Gastrocnemius medialis (tissue), 4 donors: ENCODE measurements at regions not wholly inside any gene's neighbourhood (a gene's known extent, or its start where the extent isn't known, plus 50 kb on each side); places are given as distances from the start of the nearest gene placed in this dataset.
"Not testable (repeated sequence)": the region's sequence is repeated elsewhere in the genome, so short reads cannot be mapped to it uniquely, and the experiment has no call there.

Experiments
- POLR2A ChIP-seq, 2 donors: fragments of 450-650 bp; IDR thresholded peaks; one replicate each; pipeline ENCODE4 v1.6.1; 2017; ENCODE audit warnings: antibody characterized with exemption in 2 of 2, mild to moderate bottlenecking in 2 of 2, moderate library complexity in 2 of 2
- TF ChIP-seq, protein P1 (sequence below), 5 experiments: fragments of 450-650 bp in 3 of 5; fragments of 200-600 bp in 2 of 5; sonication (generic) in 2 of 5; IDR thresholded peaks in 4 of 5; conservative IDR thresholded peaks in 1 of 5; 1 replicate in 4 of 5; 2 replicates in 1 of 5; pipeline ENCODE4 v1.5.1; 2016 to 2019; ENCODE audit warnings: antibody characterized with exemption in 5 of 5, mild to moderate bottlenecking in 3 of 5, moderate library complexity in 3 of 5

- TF ChIP-seq, protein P1, sequence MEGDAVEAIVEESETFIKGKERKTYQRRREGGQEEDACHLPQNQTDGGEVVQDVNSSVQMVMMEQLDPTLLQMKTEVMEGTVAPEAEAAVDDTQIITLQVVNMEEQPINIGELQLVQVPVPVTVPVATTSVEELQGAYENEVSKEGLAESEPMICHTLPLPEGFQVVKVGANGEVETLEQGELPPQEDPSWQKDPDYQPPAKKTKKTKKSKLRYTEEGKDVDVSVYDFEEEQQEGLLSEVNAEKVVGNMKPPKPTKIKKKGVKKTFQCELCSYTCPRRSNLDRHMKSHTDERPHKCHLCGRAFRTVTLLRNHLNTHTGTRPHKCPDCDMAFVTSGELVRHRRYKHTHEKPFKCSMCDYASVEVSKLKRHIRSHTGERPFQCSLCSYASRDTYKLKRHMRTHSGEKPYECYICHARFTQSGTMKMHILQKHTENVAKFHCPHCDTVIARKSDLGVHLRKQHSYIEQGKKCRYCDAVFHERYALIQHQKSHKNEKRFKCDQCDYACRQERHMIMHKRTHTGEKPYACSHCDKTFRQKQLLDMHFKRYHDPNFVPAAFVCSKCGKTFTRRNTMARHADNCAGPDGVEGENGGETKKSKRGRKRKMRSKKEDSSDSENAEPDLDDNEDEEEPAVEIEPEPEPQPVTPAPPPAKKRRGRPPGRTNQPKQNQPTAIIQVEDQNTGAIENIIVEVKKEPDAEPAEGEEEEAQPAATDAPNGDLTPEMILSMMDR (IDR thresholded peaks at IDR 0.05 in 4 of 5, conservative IDR thresholded peaks at IDR 0.05 in 1 of 5), result not testable (repeated sequence)
- TF ChIP-seq POLR2A (IDR thresholded peaks at IDR 0.05), result not testable (repeated sequence)
Measured at GRCh38 chr20:64327223-64327549, 71.6 kb downstream of the PCMTD2 start.
